GM08714 (cell line): ENCODE measurements at regions not wholly inside any gene's neighbourhood (a gene's known extent, or its start where the extent isn't known, plus 50 kb on each side); places are given as distances from the start of the nearest gene placed in this dataset.

Experiments used
- H3K4me3 ChIP-seq: fragments of 200-500 bp; sonication (Bioruptor generic); 2 replicates; pipeline ENCODE4 v1.5.1; 2014; ENCODE audit warnings: mild to moderate bottlenecking, low read length, inconsistent platforms
- ZNF274 ChIP-seq: IDR thresholded peaks from 2 replicates; pipeline ENCODE4 v1.6.1; 2012; ENCODE audit warnings: mild to moderate bottlenecking, low read depth, low read length

GRCh38 chr21:16550917-16551741, 821.3 kb downstream of the USP25 start:
- no peak overlapping the region for H3K4me3 ChIP-seq
- no peak for TF ChIP-seq ZNF274

- no peak overlapping the region for H3K4me3 ChIP-seq
- TF ChIP-seq ZNF274: no peak
These were observed 823.1 kb downstream of the USP25 start for GRCh38 chr21:16552880-16553279.

GRCh38 chr21:16554503-16554902, 824.7 kb downstream of the USP25 start:
- TF ChIP-seq ZNF274: no peak
- no peak overlapping the region for H3K4me3 ChIP-seq

GRCh38 chr21:16563116-16563515, 833.3 kb downstream of the USP25 start:
- no peak for TF ChIP-seq ZNF274

GRCh38 chr21:16563795-16564194, 834.0 kb downstream of the USP25 start:
- no peak for TF ChIP-seq ZNF274
- H3K4me3 ChIP-seq: no peak overlapping the region

More at GRCh38 chr21:16563116-16563515, 833.3 kb downstream of the USP25 start:
- H3K4me3 ChIP-seq: no peak overlapping the region

GRCh38 chr21:16568244-16568643, 838.5 kb downstream of the USP25 start:
- H3K4me3 ChIP-seq: no peak overlapping the region
- TF ChIP-seq ZNF274: no peak

GRCh38 chr21:16568661-16569060, 838.9 kb downstream of the USP25 start:
- no peak overlapping the region for H3K4me3 ChIP-seq
- TF ChIP-seq ZNF274: no peak

GRCh38 chr21:16569679-16570078, 839.9 kb downstream of the USP25 start:
- H3K4me3 ChIP-seq: no peak overlapping the region
- no peak for TF ChIP-seq ZNF274

- H3K4me3 ChIP-seq: no peak overlapping the region
- TF ChIP-seq ZNF274: no peak
These were observed 840.4 kb downstream of the USP25 start for GRCh38 chr21:16570171-16570570.

GRCh38 chr21:16570856-16571255, 841.1 kb downstream of the USP25 start:
- no peak overlapping the region for H3K4me3 ChIP-seq
- TF ChIP-seq ZNF274: no peak

- TF ChIP-seq ZNF274: no peak
These were observed 841.8 kb downstream of the USP25 start for GRCh38 chr21:16571594-16571993.

GRCh38 chr21:16572032-16572431, 842.2 kb downstream of the USP25 start:
- no peak for TF ChIP-seq ZNF274
- H3K4me3 ChIP-seq: no peak overlapping the region

More at GRCh38 chr21:16571594-16571993, 841.8 kb downstream of the USP25 start:
- no peak overlapping the region for H3K4me3 ChIP-seq

- no peak overlapping the region for H3K4me3 ChIP-seq
- no peak for TF ChIP-seq ZNF274
These were observed 843.8 kb downstream of the USP25 start for GRCh38 chr21:16573578-16573977.

GRCh38 chr21:16577975-16578374, 848.2 kb downstream of the USP25 start:
- TF ChIP-seq ZNF274: no peak
- no peak overlapping the region for H3K4me3 ChIP-seq

GRCh38 chr21:16578912-16579311, 849.1 kb downstream of the USP25 start:
- H3K4me3 ChIP-seq: no peak overlapping the region
- TF ChIP-seq ZNF274: no peak

- no peak overlapping the region for H3K4me3 ChIP-seq
- no peak for TF ChIP-seq ZNF274
These were observed 849.8 kb downstream of the USP25 start for GRCh38 chr21:16579538-16579937.
